Activated CD8-positive, alpha-beta memory T cell treated with anti-CD3 and anti-CD28 coated beads for 36 hours (primary cell): ENCODE measurements at regions not wholly inside any gene's neighbourhood (a gene's known extent, or its start where the extent isn't known, plus 50 kb on each side); places are given as distances from the start of the nearest gene placed in this dataset.

ENCODE experiments used
- CTCF ChIA-PET: fragments of 350-600 bp; sonication (Branson Sonifier 250); formaldehyde crosslinking; loops from one replicate; lab custom pipeline; 2021; ENCODE audit warnings: antibody characterized with exemption; lab: Charles Lee
- POLR2A ChIA-PET: fragments of 350-600 bp; sonication (Branson Sonifier 250); formaldehyde crosslinking; loops from one replicate; lab custom pipeline; 2021; ENCODE audit warnings: antibody characterized with exemption; lab: Charles Lee

DNA sequence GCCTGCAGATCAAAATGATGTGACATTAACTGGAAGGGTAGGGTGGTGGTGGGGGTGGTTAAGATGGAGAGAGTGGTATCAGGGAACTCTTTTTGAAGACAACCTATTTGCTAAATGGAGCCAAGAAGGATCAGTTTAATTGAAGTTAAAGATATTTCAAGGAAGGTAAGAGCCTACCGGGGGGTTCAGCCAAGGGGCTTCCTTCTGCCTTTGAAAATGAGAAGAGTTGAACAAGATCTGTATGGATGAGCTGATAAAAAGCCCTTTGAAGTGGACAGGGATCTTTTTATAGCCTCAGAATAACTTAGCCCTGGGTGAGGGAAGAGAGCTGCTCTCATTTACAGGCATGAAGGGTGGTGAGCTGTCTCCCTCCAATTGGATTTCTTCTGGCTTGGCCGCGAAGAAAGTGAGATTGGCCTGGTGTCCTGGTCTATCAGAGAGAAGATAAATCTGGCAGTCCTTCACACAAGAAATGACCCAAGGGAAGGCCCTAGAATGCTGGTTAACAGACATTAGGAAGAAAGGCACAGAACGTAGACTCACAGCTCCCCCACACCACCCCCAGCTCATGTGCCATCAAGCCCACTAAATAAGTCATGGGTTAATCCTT lies 439.8 kb downstream of the TNS1 start:
- CTCF ChIA-PET = no interaction called here

DNA sequence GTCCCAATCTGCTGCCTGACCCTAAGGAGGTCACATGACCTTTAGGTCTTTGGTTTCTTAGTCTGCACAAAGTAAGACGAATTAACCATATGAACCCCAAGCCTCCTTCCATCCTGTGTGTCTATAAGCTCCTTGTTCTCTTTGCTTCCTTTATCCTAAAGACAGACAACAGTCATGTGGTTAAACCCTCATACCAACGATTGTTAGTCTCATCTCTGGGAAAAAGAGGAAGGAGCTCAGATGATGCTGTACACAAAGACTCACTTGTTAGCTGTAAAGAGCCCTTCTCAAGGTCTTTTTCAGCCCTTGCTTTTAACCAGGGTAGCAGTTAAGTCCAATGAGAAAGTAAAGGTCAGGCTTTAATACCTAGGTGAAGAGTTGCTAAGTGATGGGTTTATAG lies 443.7 kb downstream of the TNS1 start:
- POLR2A ChIA-PET = no interaction called here
- CTCF ChIA-PET = no interaction called here

More for the DNA sequence above, 439.8 kb downstream of the TNS1 start:
- POLR2A ChIA-PET = no interaction called here

DNA sequence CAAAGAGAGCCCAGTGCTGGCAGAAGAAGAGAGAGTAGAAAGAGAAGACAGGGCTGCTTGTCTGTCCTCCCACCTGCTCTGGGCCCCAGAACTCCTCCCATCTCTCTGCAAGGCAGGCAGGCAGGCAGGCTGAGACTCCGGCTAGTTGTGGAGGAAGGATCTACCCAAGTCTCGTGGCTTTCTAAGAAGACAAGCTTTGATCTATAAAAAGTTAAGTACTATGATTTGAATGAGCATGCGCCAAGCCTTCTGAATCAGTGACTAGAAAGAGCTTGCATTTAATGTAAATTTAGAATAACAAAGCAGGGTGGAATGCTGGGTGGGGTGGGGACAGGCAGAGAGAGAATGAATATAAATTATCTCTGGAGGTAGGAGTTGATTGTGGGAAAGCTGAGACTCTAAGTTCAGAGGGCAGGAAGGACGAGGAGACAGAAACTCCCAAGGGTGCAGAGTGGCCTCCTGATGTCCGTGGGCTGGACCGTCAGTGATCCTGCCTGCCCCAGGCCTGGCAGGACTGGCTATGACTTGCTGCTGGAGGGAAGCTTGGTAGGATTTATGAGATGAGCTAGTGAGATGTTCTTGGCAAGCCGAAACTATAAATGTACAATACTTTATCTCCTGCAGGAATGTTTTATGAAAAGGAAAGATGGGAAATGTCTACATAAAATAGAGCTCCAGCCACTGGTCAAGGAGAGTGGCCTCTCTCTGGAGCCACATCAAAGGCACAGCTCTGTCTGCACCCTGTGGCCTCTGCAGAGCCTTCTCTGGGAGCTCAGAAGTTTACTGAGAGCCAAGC lies 447.5 kb downstream of the TNS1 start:
- ChIA-PET CTCF (no interaction called here), POLR2A (no interaction called here)

DNA sequence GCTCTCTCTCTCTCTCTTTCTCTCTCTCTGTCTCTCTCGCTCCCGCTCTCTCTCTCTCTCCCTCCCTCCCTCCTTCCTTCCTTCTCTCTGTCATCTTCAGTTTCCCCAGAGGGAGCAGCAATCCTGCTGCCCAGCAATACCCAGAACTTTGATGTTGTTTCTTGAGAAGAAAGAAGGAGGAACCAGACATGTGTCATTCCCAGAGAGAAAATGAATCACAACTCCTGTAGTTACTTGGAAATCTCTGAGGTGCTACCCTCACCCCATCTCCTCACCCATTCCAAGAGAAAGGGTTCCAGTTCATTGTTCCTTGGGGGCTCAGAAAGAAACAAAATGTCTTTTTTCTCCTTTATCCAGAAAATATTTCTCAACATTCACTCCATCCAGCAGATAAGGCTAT lies 449.1 kb downstream of the TNS1 start:
- ChIA-PET CTCF (no interaction called here), POLR2A (no interaction called here)

DNA sequence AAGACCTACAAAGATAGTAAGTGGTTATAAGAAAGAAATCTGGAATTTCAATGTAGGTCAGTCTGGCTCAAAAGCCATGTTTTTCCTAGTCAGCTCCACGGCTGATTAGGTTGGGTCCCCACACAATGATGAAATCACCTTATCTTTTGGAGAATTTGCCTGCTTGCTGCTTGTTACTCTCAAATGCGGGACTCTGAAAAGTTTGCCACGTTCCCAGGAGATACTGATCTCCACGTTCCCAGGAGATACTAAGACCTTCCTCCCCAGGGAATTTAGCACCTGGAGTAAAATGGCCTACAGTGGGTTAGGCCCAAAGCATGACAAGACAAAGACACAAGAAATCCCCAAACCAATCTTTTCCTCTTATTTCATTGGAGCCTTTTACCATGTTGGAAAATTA lies 449.6 kb downstream of the TNS1 start:
- ChIA-PET POLR2A (no interaction called here), CTCF (no interaction called here)

DNA sequence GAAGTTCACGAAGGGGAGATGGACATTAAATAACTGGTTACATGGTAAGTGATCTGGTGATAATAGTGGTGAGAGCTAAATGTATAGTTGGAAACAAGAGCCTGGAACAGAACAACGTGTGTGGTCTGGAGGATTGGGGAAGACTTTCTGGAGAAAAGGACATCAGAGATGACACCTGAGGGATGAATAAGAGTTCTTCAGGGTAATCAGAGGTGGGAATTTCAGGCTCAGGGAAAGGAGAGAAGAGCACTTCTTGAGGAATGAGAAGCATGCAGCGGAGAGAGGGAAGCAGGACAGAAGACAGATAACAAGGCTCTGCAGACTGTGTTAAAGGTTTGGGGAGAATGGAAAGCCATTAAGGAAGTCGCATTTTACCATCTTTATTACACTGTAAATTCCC lies 450.7 kb downstream of the TNS1 start:
- CTCF ChIA-PET = no interaction called here
- POLR2A ChIA-PET = no interaction called here

DNA sequence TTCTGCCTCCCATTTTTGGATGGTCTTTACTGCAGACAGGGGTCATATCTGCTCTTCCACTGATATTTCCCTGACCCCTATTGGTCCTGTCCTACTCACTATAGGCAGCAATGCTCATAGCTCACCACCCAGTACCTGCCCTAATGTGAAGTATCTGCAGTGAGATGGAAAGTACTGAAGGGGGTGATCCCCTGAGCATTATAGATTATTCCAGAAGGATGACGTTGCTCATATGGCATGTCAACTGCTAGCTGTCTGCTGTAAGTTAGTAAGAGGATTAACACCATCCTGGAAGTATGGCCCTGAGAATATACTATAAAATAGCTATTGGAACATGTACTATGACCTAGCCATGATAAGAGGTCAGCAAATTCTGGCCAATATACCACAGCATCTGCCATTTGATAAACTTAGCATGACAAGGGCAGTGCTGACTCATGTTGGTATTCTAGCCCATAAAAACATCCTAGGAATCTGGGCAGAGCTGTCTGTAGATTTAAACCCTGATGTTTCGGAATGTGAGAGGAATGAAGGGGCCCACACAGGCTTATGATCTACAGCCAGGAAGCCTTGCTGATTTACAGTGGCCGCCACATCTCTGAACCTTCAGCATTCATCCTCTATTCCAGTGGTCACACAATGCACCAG lies 451.4 kb downstream of the TNS1 start:
- ChIA-PET POLR2A (no interaction called here), CTCF (no interaction called here)

DNA sequence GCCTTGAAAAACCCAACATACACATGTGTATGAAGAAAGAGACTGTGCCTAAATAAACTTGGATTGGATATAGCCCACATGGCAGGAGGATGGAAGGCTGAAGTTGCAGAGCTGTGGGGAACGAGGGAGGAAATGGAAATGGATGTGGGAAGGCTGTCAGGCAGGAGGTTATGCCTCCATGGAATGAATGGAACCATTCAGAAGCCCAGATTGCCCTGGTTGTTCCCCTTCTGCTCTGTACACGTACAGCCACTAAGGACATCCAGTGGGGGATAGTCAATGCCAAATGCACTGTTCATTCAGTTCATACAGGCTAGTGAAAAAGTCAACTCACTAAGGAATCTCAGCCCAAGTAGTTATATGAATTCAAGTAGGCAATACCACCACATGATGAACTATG lies 463.7 kb downstream of the TNS1 start:
- CTCF ChIA-PET = no interaction called here
- POLR2A ChIA-PET = no interaction called here

DNA sequence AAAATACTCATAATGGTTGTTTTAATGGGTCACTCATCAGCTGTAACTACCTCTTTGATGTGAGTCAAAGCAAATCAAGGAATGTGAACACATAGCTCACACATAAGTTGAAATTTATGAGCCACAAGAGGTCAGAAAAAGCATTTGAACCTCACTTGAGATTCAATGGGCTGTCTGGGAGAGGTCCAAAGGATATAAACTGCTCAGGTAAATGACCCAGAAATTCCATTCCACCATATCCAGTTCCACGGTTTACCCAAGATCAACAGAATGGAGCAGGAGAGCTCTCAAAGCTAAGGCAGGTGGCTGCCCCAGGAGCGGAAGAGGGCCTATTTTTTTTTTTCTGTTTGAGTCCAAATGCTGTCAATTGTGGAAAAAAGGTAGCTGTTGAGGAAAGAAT lies 464.1 kb downstream of the TNS1 start:
- CTCF ChIA-PET = no interaction called here
- POLR2A ChIA-PET = no interaction called here

DNA sequence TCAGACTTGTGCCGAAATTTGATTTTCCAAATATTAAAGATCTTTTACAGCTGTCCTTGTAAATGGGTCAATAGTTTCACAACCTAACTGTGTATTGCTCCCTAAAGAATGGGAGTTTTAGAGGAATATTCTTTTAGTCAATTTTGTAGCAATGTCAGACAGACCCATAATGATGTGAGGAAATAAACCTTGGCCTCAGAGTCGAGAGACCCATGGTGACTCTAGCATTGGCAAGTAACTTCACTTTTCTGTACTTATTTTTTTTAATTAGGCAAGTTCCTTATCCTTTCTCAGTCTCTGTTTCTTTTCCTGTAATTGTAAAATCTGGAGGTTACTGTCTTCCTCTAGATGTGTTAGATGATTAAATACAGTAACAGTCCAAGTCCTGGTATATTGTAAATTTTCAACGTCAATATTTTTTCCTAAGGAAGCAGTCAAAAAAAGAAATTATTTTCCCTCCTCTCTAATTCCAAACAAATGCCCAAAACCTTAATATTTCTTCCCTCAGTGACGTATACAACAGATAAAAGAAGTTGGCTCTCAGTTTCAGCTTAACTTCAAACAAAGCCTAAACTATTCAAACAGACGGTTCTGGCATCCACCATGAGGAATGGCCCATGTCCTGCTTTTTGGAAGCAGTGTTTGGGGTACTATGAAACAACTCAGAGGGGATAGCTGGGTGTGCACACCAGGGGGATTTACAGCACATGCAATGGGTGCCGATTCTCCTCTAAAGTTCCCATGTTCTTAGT lies 466.7 kb downstream of the TNS1 start:
- ChIA-PET CTCF (no interaction called here), POLR2A (interaction anchor here (0.5 kb wide), 1 partner anchor 1029 kb away, joined by 3 read pairs; no protein-coding TSS in a partner anchor)

DNA sequence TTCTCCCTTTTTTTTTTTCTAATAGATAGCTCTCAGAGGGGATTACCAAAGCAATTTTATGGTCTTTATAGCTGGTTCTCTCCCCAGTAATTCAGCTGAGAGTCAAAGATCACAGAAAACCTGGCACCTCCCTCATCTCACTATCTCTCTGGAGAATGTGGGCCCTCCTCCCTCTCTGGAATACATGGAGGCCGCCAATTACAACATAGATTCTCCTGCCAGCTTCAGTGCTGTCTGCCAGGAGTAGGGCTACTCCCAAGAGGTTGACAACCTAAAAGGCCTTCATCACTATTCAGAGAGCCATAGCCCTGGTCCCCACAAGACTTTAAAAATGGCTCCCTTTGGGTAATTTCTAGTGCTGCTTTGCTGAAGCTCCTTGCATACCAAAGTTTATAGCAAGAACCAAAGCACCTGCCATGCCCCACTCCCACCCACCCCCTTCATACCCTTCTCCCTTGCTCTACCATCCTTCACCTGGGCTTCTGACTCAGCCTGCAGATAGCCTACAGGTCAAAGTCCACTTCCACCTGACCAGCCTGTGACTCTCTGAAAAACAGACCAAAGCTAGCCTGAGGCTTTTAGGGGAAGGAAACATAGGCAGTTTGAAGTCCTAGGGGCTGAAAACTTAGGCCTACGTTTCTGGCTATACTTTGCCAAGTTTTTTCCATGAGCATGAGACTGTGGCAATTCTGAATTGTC lies 472.3 kb downstream of the TNS1 start:
- ChIA-PET CTCF (no interaction called here), POLR2A (no interaction called here)

DNA sequence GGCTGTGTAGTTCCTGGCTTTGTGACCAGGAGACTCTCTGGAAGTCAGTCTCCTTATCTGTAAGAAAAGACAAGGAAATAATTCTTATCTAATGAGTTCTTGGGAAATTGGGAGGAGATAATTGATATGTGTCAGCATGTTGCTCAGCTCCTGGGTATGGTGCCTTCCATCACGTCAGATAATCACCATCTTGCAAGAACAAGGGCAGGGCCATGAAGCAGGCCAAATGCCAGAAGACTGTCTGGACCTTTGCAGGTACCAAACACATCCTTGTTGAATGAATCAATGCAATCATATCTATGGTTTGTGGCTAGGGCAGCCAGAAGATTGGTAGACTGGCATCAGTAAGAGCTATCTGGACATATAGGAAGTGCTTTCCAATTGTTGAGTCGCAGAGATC lies 473.5 kb downstream of the TNS1 start:
- POLR2A ChIA-PET = no interaction called here
- CTCF ChIA-PET = no interaction called here

DNA sequence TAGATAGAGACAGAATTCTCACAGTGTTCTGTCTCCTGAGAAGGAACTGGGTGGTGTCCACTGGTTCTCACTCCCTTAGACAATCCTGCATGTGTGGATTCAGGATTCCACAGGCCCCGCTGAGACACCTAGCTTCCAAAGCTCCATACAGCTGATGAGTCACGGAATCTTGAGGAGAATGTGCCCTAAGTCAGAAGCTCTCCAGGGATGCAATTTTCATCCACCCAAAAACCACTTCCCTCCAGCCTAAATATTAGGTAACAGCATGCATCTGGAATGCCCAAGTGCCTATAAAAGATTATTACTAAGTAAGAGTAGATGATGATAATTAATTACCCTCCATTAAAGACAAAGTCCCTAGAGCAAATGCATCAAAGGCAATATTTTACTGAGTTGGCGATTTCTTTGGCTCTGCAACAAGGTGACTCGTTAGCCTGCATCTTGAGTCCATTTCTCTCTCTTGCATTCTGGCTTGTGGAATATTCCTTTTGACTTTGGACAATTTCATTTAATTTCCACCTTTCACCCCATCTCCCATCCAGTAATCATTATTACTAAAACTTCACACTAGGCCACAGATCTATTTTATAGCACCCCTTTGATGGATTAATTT lies 475.1 kb downstream of the TNS1 start:
- CTCF ChIA-PET = no interaction called here
- POLR2A ChIA-PET = no interaction called here

DNA sequence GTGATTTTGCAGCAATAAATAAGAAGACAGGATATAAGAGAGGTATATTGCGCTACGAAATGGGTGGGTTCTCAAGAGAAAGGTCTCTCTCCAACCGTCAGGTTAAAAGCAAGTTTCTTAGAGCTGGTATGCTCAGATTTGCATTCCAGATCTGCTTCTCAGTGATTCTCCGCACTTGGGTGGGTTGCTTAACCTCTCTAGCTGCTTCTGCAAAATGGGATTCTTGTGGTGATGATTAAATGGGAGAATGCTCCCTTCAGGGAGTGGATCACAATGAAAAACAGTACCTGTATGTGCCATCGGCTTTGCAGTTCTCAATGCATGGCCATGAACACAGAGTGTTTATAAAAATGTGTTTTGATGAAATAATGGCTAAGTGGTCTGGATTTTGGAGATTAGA lies 477.7 kb downstream of the TNS1 start:
- ChIA-PET POLR2A (no interaction called here), CTCF (no interaction called here)

DNA sequence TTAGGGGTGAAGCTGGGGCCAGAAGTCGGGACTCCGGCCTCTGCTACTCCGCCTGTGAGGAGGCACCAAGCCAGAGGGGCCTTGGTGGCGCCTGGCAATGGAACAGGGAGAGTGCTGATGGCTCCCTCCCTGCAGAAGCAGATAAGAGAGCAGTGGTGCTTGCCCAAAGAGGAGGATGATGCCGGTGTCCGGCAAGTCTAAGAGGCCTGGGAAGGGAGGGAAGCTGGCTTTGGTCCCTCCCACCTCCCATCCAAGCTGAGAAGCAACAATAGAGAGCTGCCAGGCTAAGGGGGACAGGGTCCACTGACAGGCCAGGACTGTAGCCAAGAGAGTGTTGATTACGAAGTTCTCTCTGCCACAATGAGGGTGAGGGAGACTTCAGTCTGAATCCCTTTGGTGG lies 479.5 kb downstream of the TNS1 start:
- ChIA-PET POLR2A (no interaction called here), CTCF (no interaction called here)

DNA sequence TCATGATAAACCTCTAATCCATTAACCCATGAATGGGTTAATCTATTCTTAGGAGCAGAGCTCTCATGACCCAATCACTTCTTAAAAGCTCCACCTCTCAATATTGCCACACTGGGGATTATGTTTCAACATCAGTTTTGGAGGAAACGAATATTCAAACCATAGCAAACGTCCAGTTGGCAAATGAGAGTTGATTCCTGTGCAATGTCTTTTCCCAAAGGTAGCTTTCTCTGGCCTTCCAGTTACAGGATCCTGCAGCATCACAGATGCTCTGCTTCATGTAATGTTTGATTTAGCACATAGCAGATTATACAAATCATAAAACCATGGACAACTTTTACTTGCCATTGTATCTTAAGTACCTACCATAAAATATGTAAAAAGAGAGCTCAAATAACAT lies 481.0 kb downstream of the TNS1 start:
- ChIA-PET CTCF (no interaction called here), POLR2A (no interaction called here)

DNA sequence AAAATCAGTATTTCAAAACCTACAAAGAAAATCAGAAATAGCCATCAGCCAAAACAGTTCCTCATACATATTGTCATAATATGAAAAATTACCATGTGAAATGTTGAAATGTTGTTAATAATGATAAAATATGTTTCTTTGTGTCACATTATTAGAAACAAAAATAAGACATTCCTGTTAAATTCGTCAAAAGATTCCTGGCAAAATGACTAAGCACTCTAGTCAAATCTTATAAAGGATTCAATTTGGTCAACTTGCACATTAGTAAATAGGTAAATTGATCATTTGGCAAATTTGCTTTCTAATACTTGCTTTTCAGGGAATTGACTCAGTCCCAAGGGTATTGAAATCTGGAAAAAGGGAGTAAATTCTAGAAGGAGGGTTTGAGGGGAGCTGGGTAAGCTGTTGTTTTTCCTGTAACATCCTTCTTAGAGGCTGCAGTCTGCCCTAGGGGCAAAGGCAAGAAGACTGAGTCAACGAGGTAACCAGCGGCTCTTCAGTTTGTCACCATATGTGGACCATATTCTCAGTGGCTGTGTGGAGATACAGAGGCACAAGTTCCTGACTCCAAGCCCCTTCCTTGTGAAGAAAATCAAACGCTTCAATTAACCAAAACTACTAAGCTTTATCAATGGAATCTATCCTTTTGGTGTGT lies 482.3 kb downstream of the TNS1 start:
- ChIA-PET POLR2A (no interaction called here), CTCF (no interaction called here)

DNA sequence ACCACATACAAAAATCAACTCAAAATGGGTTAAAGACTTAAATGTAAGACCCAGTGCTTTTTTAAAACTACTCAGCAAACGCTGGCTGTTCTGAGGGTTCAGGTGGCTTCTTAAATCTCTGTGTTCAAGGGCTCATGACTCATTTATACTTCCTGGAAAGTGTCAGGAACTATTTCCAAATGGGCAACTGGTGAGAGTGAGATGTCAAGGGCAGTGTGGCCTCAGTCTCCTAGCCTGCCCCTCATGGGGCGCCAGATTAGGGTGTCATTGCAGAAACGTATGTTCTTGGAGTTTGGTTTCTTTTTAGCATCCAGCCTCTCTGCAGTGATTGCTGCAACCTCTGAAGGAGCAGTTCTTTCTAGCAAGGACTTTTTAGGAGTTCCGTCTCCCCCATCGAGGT lies 485.4 kb downstream of the TNS1 start:
- ChIA-PET POLR2A (no interaction called here), CTCF (no interaction called here)
